ENCODE measurements at regions not wholly inside any gene's neighbourhood (a gene's known extent, or its start where the extent isn't known, plus 50 kb on each side); places are given as distances from the start of the nearest gene placed in this dataset.
"Not testable (repeated sequence)": the region's sequence is repeated elsewhere in the genome, so short reads cannot be mapped to it uniquely, and the experiment has no call there.

GRCh38 chr12:9364224-9365176 is 156.3 kb upstream of the PZP start:
- peak; percentile 93 for DNase-seq

DNA sequence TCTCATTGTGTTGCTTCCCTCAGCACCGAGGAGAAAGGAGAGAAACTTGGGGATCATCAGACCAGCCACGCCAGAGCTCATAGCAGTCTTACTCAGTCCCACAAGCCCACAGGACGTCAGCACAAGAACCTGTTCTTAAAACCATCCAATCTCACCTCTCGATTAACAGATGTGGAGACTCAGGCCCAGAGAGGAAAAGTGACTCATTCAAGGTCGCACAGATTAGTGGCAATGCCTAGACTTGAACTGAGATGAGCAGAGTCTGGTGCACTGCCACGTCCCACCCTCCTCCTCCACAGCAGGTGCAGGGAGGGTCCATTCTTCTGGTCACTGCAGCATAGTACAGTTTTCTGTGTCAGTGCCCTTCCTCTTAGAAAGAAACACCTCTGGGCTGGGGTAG is 154.9 kb upstream of the PZP start:
- peak; percentile 86 for DNase-seq

- peak; percentile 43 for DNase-seq
Observed at GRCh38 chr12:9361879-9362326, 153.7 kb upstream of the PZP start.

GRCh38 chr12:9354009-9354754 is 146.0 kb upstream of the PZP start:
- peak; percentile 35 for DNase-seq

GRCh38 chr12:9351136-9351535 is 142.9 kb upstream of the PZP start:
- no peak for DNase-seq

DNA sequence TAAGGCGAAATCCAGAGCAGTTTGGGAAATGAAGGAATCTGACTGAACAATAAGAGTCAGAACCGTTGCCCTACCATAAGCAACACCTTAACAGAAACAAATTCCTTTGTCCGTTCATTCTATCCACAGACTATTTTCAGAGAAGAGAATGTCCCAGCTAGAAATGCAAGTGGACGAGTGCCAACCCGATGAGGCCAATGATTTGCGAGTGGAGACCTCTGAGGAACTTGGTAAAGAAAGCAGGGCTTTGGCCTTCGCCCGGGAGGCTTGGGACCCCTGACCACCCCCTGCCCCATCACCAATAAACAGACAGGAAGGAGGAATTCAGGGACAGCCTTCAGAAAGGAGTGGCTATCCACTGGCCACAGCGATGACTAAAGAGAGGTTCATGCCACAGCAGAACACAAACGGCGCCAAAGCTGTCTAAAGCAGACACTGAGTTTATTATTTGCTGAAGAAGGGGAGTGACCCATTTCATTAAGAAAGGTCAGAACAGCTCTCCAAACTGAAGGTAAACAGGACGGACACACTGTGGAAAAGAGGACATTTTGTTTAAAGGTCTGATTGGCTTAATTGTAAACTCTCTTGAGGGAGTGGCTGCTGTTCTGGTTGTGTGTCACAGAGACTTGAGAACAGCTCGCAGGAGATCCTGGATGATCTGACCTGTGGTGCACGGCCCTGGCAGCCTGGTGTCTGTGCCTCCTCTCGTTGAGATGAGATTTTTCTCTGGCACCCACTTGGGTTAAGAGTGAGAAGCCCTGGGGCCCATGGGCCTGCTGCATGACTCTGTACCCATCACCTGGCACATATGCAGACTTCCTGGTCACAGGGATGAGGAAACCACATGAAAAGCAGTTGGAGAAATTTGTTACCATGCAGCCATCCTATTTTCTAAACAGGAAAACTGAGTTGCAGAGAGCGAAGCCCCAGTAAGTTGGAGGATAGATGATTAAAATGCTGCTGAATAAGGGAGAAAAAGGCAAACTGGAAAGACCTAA is 142.0 kb upstream of the PZP start:
- no peak for DNase-seq

DNA sequence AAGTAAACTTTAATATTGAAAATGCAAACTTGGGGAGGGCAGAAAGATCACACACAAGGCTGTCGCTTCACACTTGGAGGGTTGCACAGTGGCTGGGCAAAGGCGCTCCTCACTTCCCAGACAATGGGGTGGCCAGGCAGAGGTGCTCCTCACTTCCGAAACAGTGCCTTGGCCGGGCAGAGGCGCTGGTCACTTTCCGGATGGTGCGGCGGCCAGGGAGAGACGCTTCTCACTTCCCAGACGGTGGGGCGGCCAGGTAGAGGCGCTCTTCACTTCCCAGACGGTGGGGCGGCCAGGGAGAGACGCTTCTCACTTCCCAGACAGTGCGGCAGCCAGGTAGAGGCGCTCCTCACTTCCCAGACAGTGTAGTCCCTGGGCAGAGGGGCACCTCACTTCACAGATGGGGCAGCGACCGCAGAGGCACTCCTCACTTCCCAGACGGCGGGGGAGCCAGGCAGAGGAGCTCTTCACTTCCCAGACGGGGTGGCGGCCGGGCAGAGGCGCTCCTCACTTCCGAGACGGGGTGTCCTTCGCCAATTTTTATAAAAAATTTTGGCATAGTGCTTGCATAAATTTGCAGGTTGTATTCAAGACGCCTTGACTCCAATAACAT is 140.8 kb upstream of the PZP start:
- no peak for DNase-seq

- DNase-seq: peak; percentile 29
Observed at GRCh38 chr12:9347328-9348127, 139.3 kb upstream of the PZP start.

GRCh38 chr12:9346866-9347327 is 138.7 kb upstream of the PZP start:
- DNase-seq: no peak

- no peak for DNase-seq
Observed at GRCh38 chr12:9345171-9345570, 137.0 kb upstream of the PZP start.

DNA sequence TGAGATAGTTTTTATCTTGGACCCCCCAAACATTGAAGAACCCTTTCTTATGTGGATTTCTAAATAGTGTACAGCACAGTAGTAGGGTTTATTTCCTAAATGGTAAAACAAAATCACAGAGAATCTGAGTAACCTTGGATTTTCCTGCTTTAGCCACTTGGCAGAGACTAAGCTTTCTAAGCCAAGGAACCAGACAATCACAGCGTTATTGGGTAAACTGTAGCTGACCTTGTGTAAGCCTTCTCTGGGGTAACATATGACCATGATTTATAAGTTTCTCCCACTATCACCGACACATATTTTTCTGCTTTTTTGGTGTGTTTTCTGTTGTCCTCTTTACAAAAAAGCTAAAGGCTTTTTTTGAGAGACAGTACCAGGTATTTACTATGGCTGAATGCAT is 136.3 kb upstream of the PZP start:
- DNase-seq: no peak

- no peak for DNase-seq
Observed at GRCh38 chr12:9343731-9344130, 135.5 kb upstream of the PZP start.

DNA sequence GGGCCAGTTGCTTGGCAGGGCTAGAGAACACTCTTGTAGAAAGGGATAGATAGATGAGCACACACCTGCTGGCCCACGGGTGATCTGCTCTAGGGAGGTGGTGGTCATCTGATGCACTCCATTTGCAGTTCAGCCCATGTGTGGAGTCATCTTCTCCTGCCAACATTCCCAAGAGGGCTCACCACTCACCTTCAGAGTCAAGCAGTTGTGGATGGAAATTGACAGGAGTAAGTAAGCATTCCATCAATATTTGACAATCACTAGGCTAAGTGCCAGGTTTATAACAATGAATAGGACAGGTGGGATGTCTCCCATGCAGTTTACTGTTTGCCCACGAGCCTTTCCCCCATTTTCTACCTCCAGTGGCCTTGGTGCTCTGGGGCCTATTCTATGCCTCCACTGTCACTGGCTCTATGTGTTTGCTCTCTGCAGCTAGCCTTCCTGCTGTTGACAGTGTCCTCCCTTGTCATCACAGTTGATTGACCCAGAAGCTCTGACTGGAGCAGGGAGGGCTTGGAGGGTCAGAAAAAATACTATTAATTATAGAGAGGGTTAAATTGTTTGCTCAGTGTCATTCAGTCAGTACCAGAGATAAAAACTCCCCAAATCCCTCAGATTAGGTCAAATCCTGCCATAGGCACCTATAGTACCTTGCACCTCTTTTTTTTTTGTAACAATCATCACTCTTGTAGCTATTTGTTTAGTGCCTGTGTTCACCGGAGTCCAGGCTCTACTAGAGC is 134.6 kb upstream of the PZP start:
- DNase-seq: no peak

DNA sequence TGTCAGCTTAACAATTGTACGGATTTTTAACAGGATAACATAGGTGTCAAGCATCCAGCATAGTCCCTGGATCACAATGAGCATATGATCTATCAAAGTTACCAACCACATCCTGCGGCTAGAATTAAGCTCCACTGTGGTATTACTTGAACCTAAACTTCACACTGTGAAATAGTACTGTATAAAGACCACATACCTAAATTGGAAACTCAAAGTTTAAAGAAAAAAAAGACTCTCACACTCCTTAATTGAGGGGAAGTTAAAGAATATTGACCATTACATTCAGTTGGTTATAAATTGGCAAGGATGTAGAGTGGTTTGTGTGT is 133.0 kb upstream of the PZP start:
- no peak for DNase-seq

GRCh38 chr12:9340422-9341259 is 132.4 kb upstream of the PZP start:
- no peak for DNase-seq

DNA sequence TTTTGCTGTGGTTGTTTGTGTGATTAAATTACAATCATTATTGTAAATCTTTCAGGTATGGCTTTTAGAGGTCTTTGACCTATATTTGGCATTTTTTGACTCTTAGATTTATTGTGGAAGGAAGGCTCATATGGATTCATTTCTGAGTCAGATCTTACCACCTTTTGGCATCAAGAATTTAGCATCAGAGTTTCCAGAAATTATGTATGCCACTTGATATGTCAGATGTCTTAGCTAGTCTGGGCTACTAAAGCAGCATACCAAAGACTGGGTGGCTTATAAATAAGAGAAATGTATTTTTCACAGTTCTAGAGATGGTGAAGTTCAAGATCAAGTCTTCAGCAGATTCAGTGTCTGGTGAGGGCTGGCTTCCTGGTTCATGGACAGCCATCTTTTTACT is 129.5 kb upstream of the PZP start:
- DNase-seq: no peak

- not testable (repeated sequence) for DNase-seq
Observed at GRCh38 chr12:9336375-9337011, 128.3 kb upstream of the PZP start.

DNA sequence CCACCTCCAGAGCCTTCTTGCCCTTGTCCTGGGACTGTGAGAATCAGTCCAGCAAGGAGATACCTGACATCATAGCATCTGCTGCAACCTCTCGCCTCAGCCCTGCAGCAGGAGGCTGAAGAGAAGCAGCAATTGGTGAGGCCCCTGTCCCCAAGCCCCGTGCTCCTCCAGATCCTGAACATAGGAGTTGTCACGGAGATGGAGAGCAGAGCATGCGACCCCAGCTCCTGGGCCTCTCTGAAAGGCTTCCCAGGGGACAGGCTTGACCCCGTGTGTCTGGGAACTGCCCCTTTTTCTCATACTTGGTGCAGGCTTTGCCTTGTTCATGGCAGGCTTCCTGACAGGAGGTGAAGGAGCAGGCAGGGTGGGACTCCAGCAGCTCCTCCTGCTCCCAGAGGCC is 127.7 kb upstream of the PZP start:
- DNase-seq: no peak

DNA sequence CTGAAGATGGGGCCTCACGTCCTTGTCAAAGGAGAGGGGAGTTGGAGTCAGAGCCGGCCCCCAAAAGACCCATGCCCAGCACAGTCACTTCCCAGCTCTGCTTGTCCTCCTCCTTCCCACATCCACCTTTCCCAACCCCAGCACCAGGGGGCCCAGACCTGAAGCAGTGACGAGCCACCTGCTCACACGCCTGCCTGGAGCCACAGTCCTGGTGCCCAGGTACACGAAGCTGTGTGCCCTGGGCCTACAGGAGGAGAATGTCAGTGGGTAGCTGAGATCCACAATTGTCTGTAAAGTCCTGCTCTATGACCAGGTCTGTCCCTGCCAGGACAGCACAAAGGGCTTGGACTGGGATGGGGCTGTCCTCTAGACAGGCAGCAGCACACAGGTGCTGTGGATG is 126.8 kb upstream of the PZP start:
- no peak for DNase-seq

Data from activated CD4-positive, alpha-beta T cell treated with anti-CD3 and anti-CD28 coated beads, Interleukin-2, Interleukin-6, amounts not matched to agents 100 ng/mL and 50 ng/mL, durations not matched to agents 16 hours and 8 hours (primary cell).